ENCODE measurements at regions not wholly inside any gene's neighbourhood (a gene's known extent, or its start where the extent isn't known, plus 50 kb on each side); places are given as distances from the start of the nearest gene placed in this dataset.

DNA sequence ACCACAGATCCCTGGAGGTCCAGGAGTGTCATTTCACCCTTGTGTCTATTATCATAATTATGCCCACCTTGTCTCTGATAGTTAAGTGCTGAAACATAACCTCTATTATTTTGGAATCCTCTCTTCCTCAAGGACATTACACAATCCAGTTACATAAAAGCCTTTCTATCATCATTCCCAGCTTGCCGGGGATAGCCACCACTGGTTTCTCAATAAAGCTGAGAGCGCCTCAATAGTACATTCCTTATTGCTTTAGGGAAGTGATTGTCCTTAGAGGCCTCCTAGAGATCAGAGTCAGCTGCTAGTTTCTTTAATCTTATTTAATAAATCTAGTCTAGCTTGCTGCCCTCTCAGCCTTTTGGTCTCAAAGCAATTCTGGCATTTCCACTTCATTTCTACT lies 490.0 kb upstream of the ATXN8OS start:
- TF ChIP-seq, protein P1, sequence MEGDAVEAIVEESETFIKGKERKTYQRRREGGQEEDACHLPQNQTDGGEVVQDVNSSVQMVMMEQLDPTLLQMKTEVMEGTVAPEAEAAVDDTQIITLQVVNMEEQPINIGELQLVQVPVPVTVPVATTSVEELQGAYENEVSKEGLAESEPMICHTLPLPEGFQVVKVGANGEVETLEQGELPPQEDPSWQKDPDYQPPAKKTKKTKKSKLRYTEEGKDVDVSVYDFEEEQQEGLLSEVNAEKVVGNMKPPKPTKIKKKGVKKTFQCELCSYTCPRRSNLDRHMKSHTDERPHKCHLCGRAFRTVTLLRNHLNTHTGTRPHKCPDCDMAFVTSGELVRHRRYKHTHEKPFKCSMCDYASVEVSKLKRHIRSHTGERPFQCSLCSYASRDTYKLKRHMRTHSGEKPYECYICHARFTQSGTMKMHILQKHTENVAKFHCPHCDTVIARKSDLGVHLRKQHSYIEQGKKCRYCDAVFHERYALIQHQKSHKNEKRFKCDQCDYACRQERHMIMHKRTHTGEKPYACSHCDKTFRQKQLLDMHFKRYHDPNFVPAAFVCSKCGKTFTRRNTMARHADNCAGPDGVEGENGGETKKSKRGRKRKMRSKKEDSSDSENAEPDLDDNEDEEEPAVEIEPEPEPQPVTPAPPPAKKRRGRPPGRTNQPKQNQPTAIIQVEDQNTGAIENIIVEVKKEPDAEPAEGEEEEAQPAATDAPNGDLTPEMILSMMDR (IDR thresholded peaks at IDR 0.05; ENCODE audit: low read depth, low read length) = no peak
- TF ChIP-seq EZH2phosphoT487 (IDR thresholded peaks at IDR 0.05; ENCODE audit: low read depth) = no peak
